ENCODE measurements at regions not wholly inside any gene's neighbourhood (a gene's known extent, or its start where the extent isn't known, plus 50 kb on each side); places are given as distances from the start of the nearest gene placed in this dataset.

GRCh38 chr3:61353382-61353781, 102.1 kb upstream of the FHIT start:
- TF ChIP-seq EZH2 (IDR thresholded peaks at IDR 0.05; ENCODE audit: low read length): no peak
- TF ChIP-seq, protein P1, sequence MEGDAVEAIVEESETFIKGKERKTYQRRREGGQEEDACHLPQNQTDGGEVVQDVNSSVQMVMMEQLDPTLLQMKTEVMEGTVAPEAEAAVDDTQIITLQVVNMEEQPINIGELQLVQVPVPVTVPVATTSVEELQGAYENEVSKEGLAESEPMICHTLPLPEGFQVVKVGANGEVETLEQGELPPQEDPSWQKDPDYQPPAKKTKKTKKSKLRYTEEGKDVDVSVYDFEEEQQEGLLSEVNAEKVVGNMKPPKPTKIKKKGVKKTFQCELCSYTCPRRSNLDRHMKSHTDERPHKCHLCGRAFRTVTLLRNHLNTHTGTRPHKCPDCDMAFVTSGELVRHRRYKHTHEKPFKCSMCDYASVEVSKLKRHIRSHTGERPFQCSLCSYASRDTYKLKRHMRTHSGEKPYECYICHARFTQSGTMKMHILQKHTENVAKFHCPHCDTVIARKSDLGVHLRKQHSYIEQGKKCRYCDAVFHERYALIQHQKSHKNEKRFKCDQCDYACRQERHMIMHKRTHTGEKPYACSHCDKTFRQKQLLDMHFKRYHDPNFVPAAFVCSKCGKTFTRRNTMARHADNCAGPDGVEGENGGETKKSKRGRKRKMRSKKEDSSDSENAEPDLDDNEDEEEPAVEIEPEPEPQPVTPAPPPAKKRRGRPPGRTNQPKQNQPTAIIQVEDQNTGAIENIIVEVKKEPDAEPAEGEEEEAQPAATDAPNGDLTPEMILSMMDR (optimal IDR thresholded peaks at IDR 0.05 in 1 of 3, IDR thresholded peaks at IDR 0.05 in 1 of 3, conservative IDR thresholded peaks at IDR 0.05 in 1 of 3; ENCODE audit: extremely low read depth in 1 of 3, insufficient read depth in 2 of 3, low read length in 3 of 3): no peak
